Activated CD8-positive, alpha-beta memory T cell treated with anti-CD3 and anti-CD28 coated beads, Interleukin-2, amount 10 ng/mL, durations not matched to agents 7 days and 5 days (primary cell): ENCODE measurements at regions not wholly inside any gene's neighbourhood (a gene's known extent, or its start where the extent isn't known, plus 50 kb on each side); places are given as distances from the start of the nearest gene placed in this dataset.

Source experiments
- ATAC-seq: fragments of 150-1000 bp; cut with Tn5 transposase; one replicate; pipeline ENCODE4 v1.10.0; 2021; ENCODE audit warnings: moderate library complexity
- CTCF ChIA-PET: fragments of 350-600 bp; sonication (Branson Sonifier 250); formaldehyde crosslinking; loops from one replicate; lab custom pipeline; 2021; ENCODE audit warnings: antibody characterized with exemption; lab: Charles Lee
- DNase-seq: peaks from one replicate; pipeline ENCODE4 v3.0.0-alpha.2; 2020
- H3K27ac Mint-ChIP-seq: one replicate; pipeline ENCODE4 v1.8.0; 2021; ENCODE audit warnings: mild to moderate bottlenecking, mixed read lengths
- H3K27me3 Mint-ChIP-seq: one replicate; pipeline ENCODE4 v1.8.0; 2021; ENCODE audit warnings: mixed read lengths
- H3K36me3 Mint-ChIP-seq: one replicate; pipeline ENCODE4 v1.8.0; 2021; ENCODE audit warnings: mild to moderate bottlenecking, mixed read lengths
- H3K4me1 Mint-ChIP-seq: one replicate; pipeline ENCODE4 v1.8.0; 2021; ENCODE audit warnings: mixed read lengths
- H3K4me3 Mint-ChIP-seq: one replicate; pipeline ENCODE4 v1.8.0; 2021; ENCODE audit warnings: mild to moderate bottlenecking, moderate library complexity, mixed read lengths
- H3K9me3 Mint-ChIP-seq: one replicate; pipeline ENCODE4 v1.8.0; 2022; ENCODE audit warnings: low read depth, mixed read lengths

- ATAC-seq (no peak), DNase-seq (no peak)
- Mint-ChIP-seq H3K9me3 (peaks cover 14% of the 10 kb centered on the region), H3K27ac (no peak overlapping the region), H3K4me3 (no peak overlapping the region), H3K27me3 (no peaks in the 10 kb centered on the region), H3K36me3 (no peaks in the 10 kb centered on the region), H3K4me1 (no peaks in the 10 kb centered on the region)
- CTCF ChIA-PET: no interaction called here
These were observed 605.7 kb upstream of the LRRC4C start for GRCh38 chr11:42065199-42065598.

- CTCF ChIA-PET: no interaction called here
- Mint-ChIP-seq H3K4me1 (no peaks in the 10 kb centered on the region), H3K9me3 (peaks cover 14% of the 10 kb centered on the region), H3K36me3 (no peaks in the 10 kb centered on the region), H3K27me3 (no peaks in the 10 kb centered on the region), H3K27ac (no peak overlapping the region), H3K4me3 (no peak overlapping the region)
- ATAC-seq (no peak), DNase-seq (no peak)
These were observed 606.7 kb upstream of the LRRC4C start for GRCh38 chr11:42066113-42066512.

GRCh38 chr11:42074306-42074705 lies 614.9 kb upstream of the LRRC4C start:
- CTCF ChIA-PET: no interaction called here
- H3K9me3 Mint-ChIP-seq: peaks cover 10% of the 10 kb centered on the region
- H3K27me3 Mint-ChIP-seq: no peaks in the 10 kb centered on the region
- DNase-seq (no peak), ATAC-seq (no peak)
- no peaks in the 10 kb centered on the region for H3K36me3 Mint-ChIP-seq
- H3K27ac Mint-ChIP-seq: no peak overlapping the region
- no peaks in the 10 kb centered on the region for H3K4me1 Mint-ChIP-seq
- H3K4me3 Mint-ChIP-seq: no peak overlapping the region

- H3K4me1 Mint-ChIP-seq: no peaks in the 10 kb centered on the region
- no peaks in the 10 kb centered on the region for H3K36me3 Mint-ChIP-seq
- H3K27me3 Mint-ChIP-seq: no peaks in the 10 kb centered on the region
- ATAC-seq (no peak), DNase-seq (no peak)
- no peak overlapping the region for H3K27ac Mint-ChIP-seq
- peaks cover 10% of the 10 kb centered on the region for H3K9me3 Mint-ChIP-seq
- CTCF ChIA-PET: no interaction called here
- no peak overlapping the region for H3K4me3 Mint-ChIP-seq
These were observed 615.7 kb upstream of the LRRC4C start for GRCh38 chr11:42075180-42075579.

GRCh38 chr11:42077794-42078193 lies 618.3 kb upstream of the LRRC4C start:
- CTCF ChIA-PET: no interaction called here
- H3K27ac Mint-ChIP-seq: no peak overlapping the region
- H3K36me3 Mint-ChIP-seq: no peaks in the 10 kb centered on the region
- DNase-seq: no peak
- H3K27me3 Mint-ChIP-seq: no peaks in the 10 kb centered on the region
- H3K4me1 Mint-ChIP-seq: no peaks in the 10 kb centered on the region
- no peak for ATAC-seq
- peaks cover 9% of the 10 kb centered on the region for H3K9me3 Mint-ChIP-seq
- H3K4me3 Mint-ChIP-seq: no peak overlapping the region

- CTCF ChIA-PET: no interaction called here
- ATAC-seq (no peak), DNase-seq (no peak)
- peaks cover 11% of the 10 kb centered on the region for H3K9me3 Mint-ChIP-seq
- H3K36me3 Mint-ChIP-seq: no peaks in the 10 kb centered on the region
- no peak overlapping the region for H3K27ac Mint-ChIP-seq
- no peaks in the 10 kb centered on the region for H3K4me1 Mint-ChIP-seq
- H3K27me3 Mint-ChIP-seq: no peaks in the 10 kb centered on the region
- no peak overlapping the region for H3K4me3 Mint-ChIP-seq
These were observed 626.3 kb upstream of the LRRC4C start for GRCh38 chr11:42085736-42086135.

GRCh38 chr11:42093541-42093940 lies 634.1 kb upstream of the LRRC4C start:
- H3K27me3 Mint-ChIP-seq: no peaks in the 10 kb centered on the region
- H3K36me3 Mint-ChIP-seq: no peaks in the 10 kb centered on the region
- CTCF ChIA-PET: no interaction called here
- DNase-seq: no peak
- H3K9me3 Mint-ChIP-seq: peaks cover 6% of the 10 kb centered on the region
- no peak for ATAC-seq
- no peaks in the 10 kb centered on the region for H3K4me1 Mint-ChIP-seq
- no peak overlapping the region for H3K27ac Mint-ChIP-seq
- H3K4me3 Mint-ChIP-seq: no peak overlapping the region

GRCh38 chr11:42098075-42098474 lies 638.6 kb upstream of the LRRC4C start:
- H3K9me3 Mint-ChIP-seq: peaks cover 6% of the 10 kb centered on the region
- H3K27ac Mint-ChIP-seq: no peak overlapping the region
- H3K4me3 Mint-ChIP-seq: no peak overlapping the region
- no peaks in the 10 kb centered on the region for H3K4me1 Mint-ChIP-seq
- no peak for DNase-seq
- no peak for ATAC-seq
- no peaks in the 10 kb centered on the region for H3K36me3 Mint-ChIP-seq
- no peaks in the 10 kb centered on the region for H3K27me3 Mint-ChIP-seq
- CTCF ChIA-PET: no interaction called here

- Mint-ChIP-seq H3K4me3 (no peak overlapping the region), H3K4me1 (no peaks in the 10 kb centered on the region), H3K27ac (no peak overlapping the region), H3K9me3 (peaks cover 7% of the 10 kb centered on the region), H3K36me3 (no peaks in the 10 kb centered on the region), H3K27me3 (no peaks in the 10 kb centered on the region)
- no peak for DNase-seq
- CTCF ChIA-PET: no interaction called here
- no peak for ATAC-seq
These were observed 653.4 kb upstream of the LRRC4C start for GRCh38 chr11:42112866-42113265.

- Mint-ChIP-seq H3K9me3 (peaks cover 17% of the 10 kb centered on the region), H3K27me3 (no peaks in the 10 kb centered on the region), H3K36me3 (no peaks in the 10 kb centered on the region), H3K4me3 (no peak overlapping the region), H3K4me1 (no peaks in the 10 kb centered on the region), H3K27ac (no peak overlapping the region)
- ATAC-seq (no peak), DNase-seq (no peak)
- CTCF ChIA-PET: no interaction called here
These were observed 655.5 kb upstream of the LRRC4C start for GRCh38 chr11:42114927-42115326.

- Mint-ChIP-seq H3K4me3 (no peak overlapping the region), H3K27me3 (no peaks in the 10 kb centered on the region), H3K36me3 (no peaks in the 10 kb centered on the region), H3K9me3 (peaks cover 3% of the 10 kb centered on the region), H3K27ac (no peak overlapping the region), H3K4me1 (no peaks in the 10 kb centered on the region)
- CTCF ChIA-PET: no interaction called here
- DNase-seq (no peak), ATAC-seq (no peak)
These were observed 679.0 kb upstream of the LRRC4C start for GRCh38 chr11:42138454-42138853.

- H3K4me1 Mint-ChIP-seq: no peaks in the 10 kb centered on the region
- no peak overlapping the region for H3K27ac Mint-ChIP-seq
- peaks cover 5% of the 10 kb centered on the region for H3K9me3 Mint-ChIP-seq
- CTCF ChIA-PET: no interaction called here
- DNase-seq: no peak
- H3K36me3 Mint-ChIP-seq: no peaks in the 10 kb centered on the region
- no peak overlapping the region for H3K4me3 Mint-ChIP-seq
- no peak for ATAC-seq
- H3K27me3 Mint-ChIP-seq: no peaks in the 10 kb centered on the region
These were observed 685.9 kb upstream of the LRRC4C start for GRCh38 chr11:42145311-42145710.

GRCh38 chr11:42161886-42162285 lies 702.4 kb upstream of the LRRC4C start:
- ATAC-seq (no peak), DNase-seq (no peak)
- CTCF ChIA-PET: no interaction called here
- H3K27me3 Mint-ChIP-seq: no peaks in the 10 kb centered on the region
- H3K27ac Mint-ChIP-seq: no peak overlapping the region
- H3K9me3 Mint-ChIP-seq: peaks cover 7% of the 10 kb centered on the region
- H3K4me3 Mint-ChIP-seq: no peak overlapping the region
- no peaks in the 10 kb centered on the region for H3K36me3 Mint-ChIP-seq
- H3K4me1 Mint-ChIP-seq: no peaks in the 10 kb centered on the region

- no peaks in the 10 kb centered on the region for H3K36me3 Mint-ChIP-seq
- DNase-seq: no peak
- H3K27ac Mint-ChIP-seq: no peak overlapping the region
- no peaks in the 10 kb centered on the region for H3K27me3 Mint-ChIP-seq
- peaks cover 10% of the 10 kb centered on the region for H3K9me3 Mint-ChIP-seq
- H3K4me1 Mint-ChIP-seq: no peaks in the 10 kb centered on the region
- ATAC-seq: no peak
- CTCF ChIA-PET: no interaction called here
- no peak overlapping the region for H3K4me3 Mint-ChIP-seq
These were observed 709.7 kb upstream of the LRRC4C start for GRCh38 chr11:42169191-42169590.

GRCh38 chr11:42170601-42171000 lies 711.1 kb upstream of the LRRC4C start:
- no peaks in the 10 kb centered on the region for H3K36me3 Mint-ChIP-seq
- DNase-seq: no peak
- CTCF ChIA-PET: no interaction called here
- no peaks in the 10 kb centered on the region for H3K4me1 Mint-ChIP-seq
- ATAC-seq: no peak
- no peak overlapping the region for H3K4me3 Mint-ChIP-seq
- no peak overlapping the region for H3K27ac Mint-ChIP-seq
- H3K27me3 Mint-ChIP-seq: no peaks in the 10 kb centered on the region
- H3K9me3 Mint-ChIP-seq: peaks cover 12% of the 10 kb centered on the region
